ENCODE measurements at regions not wholly inside any gene's neighbourhood (a gene's known extent, or its start where the extent isn't known, plus 50 kb on each side); places are given as distances from the start of the nearest gene placed in this dataset.

GRCh38 chr2:104433657-104434056, 420.3 kb upstream of the POU3F3 start:
- TF ChIP-seq CTCF (IDR thresholded peaks at IDR 0.05) (no peak), EZH2 (IDR thresholded peaks at IDR 0.05) (no peak)

Measured in neural progenitor cell (in vitro differentiated cells).